CD14-positive monocyte (primary cell): ENCODE measurements at regions not wholly inside any gene's neighbourhood (a gene's known extent, or its start where the extent isn't known, plus 50 kb on each side); places are given as distances from the start of the nearest gene placed in this dataset.

Experiments used
- DNase-seq, 3 donors: peaks; one replicate each; pipeline ENCODE4 v3.0.0-alpha.2; 2011 to 2022
- H2AFZ ChIP-seq: 2 replicates; pipeline ENCODE4 v1.6.0; 2012; ENCODE audit warnings: mild to moderate bottlenecking, low read depth, low read length, inconsistent platforms; ENCODE audit not compliant: insufficient read depth, poor library complexity, severe bottlenecking
- H3K27ac ChIP-seq, 2 donors: 1 replicate in 1 of 2; 2 replicates in 1 of 2; pipeline ENCODE4 v1.5.1; 2012 to 2013; ENCODE audit warnings: low read length in 2 of 2, control low read depth in 1 of 2, inconsistent platforms in 1 of 2, low read depth in 1 of 2, mild to moderate bottlenecking in 1 of 2
- H3K27me3 ChIP-seq, 2 donors: one replicate each; pipeline versions ENCODE4 v1.6.0 to v1.6.1; 2011 to 2013; ENCODE audit warnings: low read length in 2 of 2; ENCODE audit not compliant: control insufficient read depth in 2 of 2, insufficient read depth in 2 of 2
- H3K36me3 ChIP-seq, 2 donors: replicated peaks in 1 of 2; 1 replicate in 1 of 2; 2 replicates in 1 of 2; pipeline versions ENCODE4 v1.5.1 to v1.6.1; 2012 to 2013; ENCODE audit warnings: low read length in 2 of 2, control low read depth in 1 of 2, inconsistent platforms in 1 of 2, mild to moderate bottlenecking in 1 of 2; ENCODE audit not compliant: insufficient read depth in 2 of 2, control insufficient read depth in 1 of 2
- H3K4me1 ChIP-seq, 2 donors: 1 replicate in 1 of 2; 2 replicates in 1 of 2; pipeline versions ENCODE4 v1.5.1 to v1.6.1; 2012 to 2013; ENCODE audit warnings: low read length in 2 of 2, control low read depth in 1 of 2, inconsistent platforms in 1 of 2, mild to moderate bottlenecking in 1 of 2, moderate library complexity in 1 of 2; ENCODE audit not compliant: insufficient read depth in 2 of 2, control insufficient read depth in 1 of 2
- H3K4me2 ChIP-seq: replicated peaks from 2 replicates; pipeline ENCODE3; 2012; ENCODE audit warnings: low read length, moderate library complexity, mild to moderate bottlenecking; ENCODE audit not compliant: poor library complexity, severe bottlenecking; ENCODE audit errors: extremely low read depth
- H3K4me3 ChIP-seq, 3 experiments: fragments of 200-600 bp in 1 of 3; sonication (generic) in 1 of 3; replicated peaks in 1 of 3; 1 replicate in 2 of 3; 2 replicates in 1 of 3; pipeline ENCODE4 v1.5.1; 2011 to 2013; ENCODE audit warnings: low read length in 3 of 3, mild to moderate bottlenecking in 3 of 3, control low read depth in 2 of 3, low read depth in 2 of 3, inconsistent platforms in 1 of 3, moderate library complexity in 1 of 3
- H3K79me2 ChIP-seq: 2 replicates; pipeline ENCODE4 v1.6.0; 2012; ENCODE audit warnings: mild to moderate bottlenecking, control low read depth, inconsistent platforms, low read length, moderate library complexity; ENCODE audit not compliant: insufficient read depth
- H3K9ac ChIP-seq: 2 replicates; pipeline ENCODE4 v1.6.0; 2017; ENCODE audit warnings: low read length, mild to moderate bottlenecking; ENCODE audit not compliant: insufficient read depth, poor library complexity, severe bottlenecking
- H3K9me3 ChIP-seq, 2 donors: replicated peaks in 1 of 2; 1 replicate in 1 of 2; 2 replicates in 1 of 2; pipeline versions ENCODE4 v1.5.1 to v1.6.1; 2012 to 2013; ENCODE audit warnings: low read length in 2 of 2, control low read depth in 1 of 2; ENCODE audit not compliant: control insufficient read depth in 1 of 2, insufficient read depth in 1 of 2
- H4K20me1 ChIP-seq: 2 replicates; pipeline ENCODE4 v1.6.0; 2012; ENCODE audit warnings: mild to moderate bottlenecking, low read length, control low read depth, moderate library complexity; ENCODE audit not compliant: insufficient read depth
- H3K27ac Mint-ChIP-seq, 7 donors: one replicate each; pipeline ENCODE4 v1.8.0; 2020; ENCODE audit warnings: mild to moderate bottlenecking in 7 of 7, mixed read lengths in 7 of 7, moderate library complexity in 6 of 7, inconsistent platforms in 2 of 7
- H3K27me3 Mint-ChIP-seq, 3 donors: one replicate each; pipeline ENCODE4 v1.8.0; 2021 to 2022; ENCODE audit warnings: low read depth in 3 of 3, mild to moderate bottlenecking in 3 of 3, mixed read lengths in 3 of 3, moderate library complexity in 3 of 3, inconsistent platforms in 1 of 3
- H3K36me3 Mint-ChIP-seq, 2 donors: one replicate each; pipeline ENCODE4 v1.8.0; 2020; ENCODE audit warnings: mixed read lengths in 2 of 2, inconsistent platforms in 1 of 2, mild to moderate bottlenecking in 1 of 2
- H3K4me1 Mint-ChIP-seq: one replicate; pipeline ENCODE4 v1.8.0; 2020; ENCODE audit warnings: mild to moderate bottlenecking, mixed read lengths
- H3K4me3 Mint-ChIP-seq, 2 donors: one replicate each; pipeline ENCODE4 v1.8.0; 2020; ENCODE audit warnings: mild to moderate bottlenecking in 2 of 2, mixed read lengths in 2 of 2, moderate library complexity in 1 of 2
- H3K9me3 Mint-ChIP-seq, 7 donors: one replicate each; pipeline ENCODE4 v1.8.0; 2020 to 2022; ENCODE audit warnings: mixed read lengths in 7 of 7, mild to moderate bottlenecking in 6 of 7, moderate library complexity in 6 of 7, inconsistent platforms in 2 of 7
- CTCF ChIP-seq: fragments of 200-600 bp; IDR thresholded peaks from one replicate; pipeline ENCODE4 v1.8.0; 2022; ENCODE audit warnings: antibody characterized with exemption, mild to moderate bottlenecking
- WGBS: methylation state at CpG from one replicate; pipeline ENCODE4 v1.1.5; 2013; ENCODE audit warnings: missing lambda C conversion rate; ENCODE audit not compliant: insufficient coverage; 5-methylcytosine and 5-hydroxymethylcytosine counted together
- intact Hi-C, 2 donors: fragments of 100-400 bp; cut with micrococcal nuclease; formaldehyde crosslinking; loops; one replicate each; pipeline versions ENCODE4 v1.15.0 to v1.15.1; 2023

- WGBS = 52% methylated on average over 20 of the region's 27 CpGs
- H3K9ac ChIP-seq = no peak overlapping the region
- H3K27me3 Mint-ChIP-seq = peaks cover 4 to 7% (median 4%) of the 10 kb centered on the region in 3 donors
- peak overlapping the region; percentile 15 for H3K4me2 ChIP-seq
- H3K9me3 ChIP-seq = no peaks in the 10 kb centered on the region
- peaks cover 14 to 18% of the 10 kb centered on the region in 2 donors for H3K4me1 ChIP-seq
- H3K27ac Mint-ChIP-seq = no peak overlapping the region
- no peak overlapping the region for H3K4me3 Mint-ChIP-seq
- no peak for TF ChIP-seq CTCF
- no peaks in the 10 kb centered on the region for H3K36me3 ChIP-seq
- no peak overlapping the region for H3K4me3 ChIP-seq
- peak; percentile 23 to 54 (median 44) for DNase-seq
- H3K79me2 ChIP-seq = no peaks in the 10 kb centered on the region
- intact Hi-C loops = no loop called here
- peaks cover 20% of the 10 kb centered on the region for H3K4me1 Mint-ChIP-seq
- peaks cover 0 to 1% (median 0%) of the 10 kb centered on the region in 7 donors for H3K9me3 Mint-ChIP-seq
- H4K20me1 ChIP-seq = no peaks in the 10 kb centered on the region
- H3K27me3 ChIP-seq = no peaks in the 10 kb centered on the region
- no peaks in the 10 kb centered on the region for H3K36me3 Mint-ChIP-seq
- H2AFZ ChIP-seq = no peak overlapping the region
- H3K27ac ChIP-seq = no peak overlapping the region
Observed at GRCh38 chr9:134226221-134226930, 62.0 kb upstream of the RNU6ATAC start.

- H3K9ac ChIP-seq = no peak overlapping the region
- H3K36me3 ChIP-seq = no peaks in the 10 kb centered on the region
- H3K27ac ChIP-seq = no peak overlapping the region
- H3K9me3 ChIP-seq = no peaks in the 10 kb centered on the region
- intact Hi-C loops = no loop called here
- H3K4me2 ChIP-seq = no peak overlapping the region
- H4K20me1 ChIP-seq = no peaks in the 10 kb centered on the region
- H3K4me3 ChIP-seq = no peak overlapping the region
- peaks cover 18% of the 10 kb centered on the region for H3K4me1 Mint-ChIP-seq
- DNase-seq = no peak
- no peak overlapping the region for H2AFZ ChIP-seq
- TF ChIP-seq CTCF = no peak
- no peaks in the 10 kb centered on the region for H3K79me2 ChIP-seq
- H3K27ac Mint-ChIP-seq = no peak overlapping the region
- H3K27me3 ChIP-seq = no peaks in the 10 kb centered on the region
- H3K4me1 ChIP-seq = peaks cover 14 to 18% of the 10 kb centered on the region in 2 donors
- WGBS = 82% methylated on average over 26 of the region's 27 CpGs
- no peaks in the 10 kb centered on the region for H3K36me3 Mint-ChIP-seq
- peaks cover 6 to 13% (median 6%) of the 10 kb centered on the region in 3 donors for H3K27me3 Mint-ChIP-seq
- H3K9me3 Mint-ChIP-seq = peaks cover 0 to 3% (median 0%) of the 10 kb centered on the region in 7 donors
- H3K4me3 Mint-ChIP-seq = no peak overlapping the region
Observed at GRCh38 chr9:134227451-134228411, 63.4 kb upstream of the RNU6ATAC start.
